ENCODE measurements at regions not wholly inside any gene's neighbourhood (a gene's known extent, or its start where the extent isn't known, plus 50 kb on each side); places are given as distances from the start of the nearest gene placed in this dataset.
"Not testable (repeated sequence)": the region's sequence is repeated elsewhere in the genome, so short reads cannot be mapped to it uniquely, and the experiment has no call there.

DNA sequence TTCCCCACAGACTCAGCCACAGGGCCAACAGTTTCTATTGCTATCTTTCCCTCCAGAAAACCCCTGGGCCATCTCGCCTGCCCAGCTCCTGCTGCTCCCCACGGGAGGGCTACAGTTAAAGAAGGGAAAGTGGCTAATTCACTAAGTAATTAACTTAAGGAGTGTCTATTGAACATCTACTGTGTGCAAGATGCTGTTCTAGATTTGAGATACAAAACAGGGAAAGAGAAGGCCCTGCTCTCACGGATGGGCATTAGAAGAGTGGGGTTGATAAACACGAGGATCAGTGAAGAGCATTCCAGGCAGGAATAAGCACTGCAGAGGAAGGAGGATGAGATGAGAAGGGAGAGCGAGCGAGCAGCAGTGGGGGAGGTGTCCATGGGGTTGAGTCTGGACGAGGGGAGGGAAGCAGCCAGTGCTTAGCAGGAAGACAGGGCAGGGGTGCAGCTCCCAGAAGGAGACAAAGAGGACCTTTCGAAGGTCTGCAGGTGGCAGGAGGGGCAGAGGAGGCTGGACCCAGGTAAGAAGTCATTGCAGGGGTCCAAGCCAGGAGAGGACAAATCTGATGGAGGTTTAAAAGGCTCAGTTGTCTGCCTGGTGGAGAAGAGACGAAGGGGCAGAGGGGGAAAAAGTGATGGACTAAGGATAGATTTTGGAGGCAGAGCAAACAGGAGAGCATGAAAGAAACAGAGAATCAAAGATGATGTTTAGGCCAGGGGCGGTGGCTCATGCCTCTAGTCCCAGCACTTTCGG is 64.7 kb downstream of the KLF15 start:
- no peak for DNase-seq

DNA sequence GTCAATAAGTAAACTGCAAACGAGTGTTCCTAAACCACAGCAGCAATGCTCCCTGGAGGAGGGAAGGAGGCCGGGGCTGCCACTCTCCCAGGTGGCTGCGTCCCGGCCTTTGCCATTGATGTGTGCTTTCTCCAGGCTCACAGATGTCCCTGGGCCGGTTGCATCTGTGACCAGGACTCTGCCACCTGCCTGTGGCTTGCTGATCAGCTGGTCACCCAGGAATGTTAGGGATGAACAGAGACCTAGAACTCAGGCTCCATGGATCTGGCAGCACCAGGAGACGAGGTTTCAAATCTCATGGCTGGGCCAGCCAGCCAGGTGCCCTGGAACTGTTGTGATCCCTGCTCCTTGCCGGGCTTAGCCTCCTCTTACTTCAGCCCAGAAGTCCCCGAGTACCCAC is 65.7 kb downstream of the KLF15 start:
- no peak for DNase-seq

DNA sequence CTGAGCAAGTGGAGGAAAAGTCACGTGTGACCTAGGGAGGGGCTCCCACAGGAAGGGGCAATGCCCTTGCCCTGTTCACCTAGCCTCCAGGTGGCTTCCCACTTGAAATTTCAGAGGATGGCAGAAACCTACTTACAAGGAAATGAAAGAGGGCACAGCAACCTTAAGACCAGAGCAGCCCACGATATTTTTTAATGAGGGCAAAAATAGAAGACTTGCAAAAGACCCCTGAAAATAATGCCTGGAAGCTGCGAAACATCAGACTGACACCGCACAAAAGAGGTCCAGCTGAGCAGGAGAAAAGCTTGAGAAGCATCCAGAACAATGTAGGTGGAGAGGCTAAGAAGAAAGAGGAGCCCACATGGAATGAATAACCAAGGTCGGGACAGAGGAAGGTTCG is 66.1 kb downstream of the KLF15 start:
- no peak for DNase-seq

GRCh38 chr3:126290325-126290724 is 66.9 kb downstream of the KLF15 start:
- no peak for DNase-seq

GRCh38 chr3:126289096-126289495 is 68.1 kb downstream of the KLF15 start:
- no peak for DNase-seq

DNA sequence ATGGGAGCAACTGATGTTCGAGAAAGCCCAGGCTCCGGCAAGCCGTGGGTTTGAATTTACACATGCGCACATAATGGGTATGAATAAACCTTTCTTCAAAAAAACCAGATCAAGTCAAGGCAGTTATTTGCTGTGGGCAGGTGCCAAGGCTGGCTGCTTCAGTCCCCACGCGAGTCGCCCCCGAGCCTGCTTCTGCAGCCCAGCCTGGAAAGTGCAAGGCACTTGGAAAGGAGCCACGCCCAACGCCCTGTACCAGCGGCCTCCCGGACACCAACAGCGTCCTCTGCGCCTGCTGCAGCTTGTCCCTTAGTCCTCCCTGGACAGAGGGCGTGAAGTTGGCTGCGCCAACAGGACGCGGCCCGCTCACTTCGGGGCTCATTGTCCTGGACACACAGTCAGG is 68.9 kb downstream of the KLF15 start:
- DNase-seq = no peak

- DNase-seq = peak; percentile 73
Observed at GRCh38 chr3:126287536-126288241, 69.5 kb downstream of the KLF15 start.

GRCh38 chr3:126287171-126287535 is 70.1 kb downstream of the KLF15 start:
- DNase-seq = no peak

GRCh38 chr3:126285369-126285768 is 71.8 kb downstream of the KLF15 start:
- DNase-seq = no peak

DNA sequence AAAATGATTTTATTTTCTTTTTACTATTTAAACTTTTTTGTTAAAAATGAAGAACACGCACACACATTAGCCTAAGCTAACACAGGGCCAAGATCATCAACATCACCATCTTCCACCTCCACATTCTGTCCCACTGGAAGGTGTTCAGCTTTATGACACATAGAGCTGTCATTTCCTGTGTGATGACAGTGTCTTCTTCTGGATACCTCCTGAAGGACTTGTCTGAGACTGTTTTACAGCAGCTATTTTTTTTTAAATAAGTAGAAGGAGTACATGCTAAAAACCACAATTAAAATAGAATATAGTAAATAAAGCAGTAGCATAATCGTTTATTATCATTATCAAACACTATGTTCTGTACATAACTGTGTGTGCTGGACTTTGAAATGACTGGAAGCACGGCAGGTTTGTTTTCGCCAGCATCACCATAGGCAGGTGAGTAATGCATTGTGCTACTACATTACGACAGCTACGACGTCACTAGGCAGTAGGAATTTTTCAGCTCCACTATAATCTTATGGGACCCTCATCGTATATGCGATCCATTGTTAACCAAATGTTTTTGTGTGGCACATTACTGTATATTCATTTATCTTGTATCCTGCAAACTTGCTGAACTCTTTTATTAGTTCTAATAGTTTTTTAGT is 72.8 kb downstream of the KLF15 start:
- DNase-seq = peak; percentile 66

DNA sequence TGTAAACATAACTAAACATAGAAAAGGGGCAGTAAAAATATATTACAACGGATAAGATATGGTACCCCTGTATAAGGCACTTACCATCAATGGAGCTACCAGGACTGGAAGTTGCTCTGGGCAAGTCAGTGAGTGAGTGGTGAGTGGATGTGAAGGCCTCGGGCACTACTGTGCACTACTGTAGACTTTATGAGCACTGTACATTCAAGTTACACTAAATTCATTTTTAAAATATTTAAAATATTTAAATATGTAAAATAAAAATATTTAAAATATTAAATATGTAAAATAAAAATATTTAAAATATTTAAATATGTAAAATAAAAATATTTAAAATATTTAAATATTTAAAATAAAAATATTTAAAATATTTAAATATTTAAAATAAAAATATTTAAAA is 73.6 kb downstream of the KLF15 start:
- DNase-seq = not testable (repeated sequence)

GRCh38 chr3:126279853-126280252 is 77.4 kb downstream of the KLF15 start:
- no peak for DNase-seq

DNA sequence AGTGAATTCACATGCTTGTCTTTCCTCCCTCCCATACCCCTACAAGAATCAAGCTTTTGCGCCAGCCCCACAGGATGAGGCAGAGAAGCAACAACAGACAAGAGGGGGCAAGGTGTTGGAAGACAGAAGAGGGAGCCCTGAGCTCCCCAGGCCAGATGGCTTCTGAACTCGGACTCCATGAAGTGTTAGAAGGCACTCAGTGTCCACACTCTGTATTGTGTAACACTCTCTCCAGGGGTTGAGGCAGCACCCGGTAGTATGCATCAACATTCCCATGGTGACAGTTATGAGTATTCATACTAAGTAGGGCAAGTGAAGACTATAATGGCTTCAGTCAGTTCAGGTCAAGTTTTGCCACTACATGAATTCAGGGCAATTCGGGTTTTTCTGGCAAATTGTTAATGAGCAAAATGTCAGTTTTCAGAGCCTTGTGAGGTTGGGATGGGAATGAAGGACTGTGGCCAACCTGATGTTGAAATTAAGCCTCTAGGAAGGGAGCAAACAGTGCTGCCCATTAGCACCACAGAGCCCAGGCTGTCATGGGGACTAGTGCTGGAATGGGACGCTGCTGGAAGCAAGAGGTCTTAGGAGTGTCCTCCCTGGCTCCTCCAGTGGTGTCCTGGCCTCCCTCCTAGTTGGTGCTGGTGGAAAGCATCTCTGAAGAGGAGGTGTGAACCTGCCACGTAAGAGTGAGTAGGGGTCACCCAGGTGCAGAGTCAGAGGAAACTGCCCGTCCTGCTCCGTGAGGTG is 79.4 kb downstream of the KLF15 start:
- DNase-seq = no peak

DNA sequence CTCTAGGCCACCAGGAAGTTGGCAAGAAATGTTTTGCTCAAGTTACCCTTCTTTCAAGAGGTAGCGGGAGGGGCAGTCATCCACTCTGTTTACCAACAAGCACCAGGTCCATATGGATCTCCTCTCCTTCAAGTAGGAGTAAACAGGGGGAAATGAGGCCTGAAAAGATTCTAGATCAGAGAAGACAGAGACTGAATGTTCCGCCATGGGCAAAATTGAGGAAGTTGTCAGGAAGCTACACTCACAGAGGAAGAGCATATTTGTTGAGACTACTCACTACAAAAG is 81.6 kb downstream of the KLF15 start:
- no peak for DNase-seq

GRCh38 chr3:126274735-126275619 is 82.2 kb downstream of the KLF15 start:
- no peak for DNase-seq

DNA sequence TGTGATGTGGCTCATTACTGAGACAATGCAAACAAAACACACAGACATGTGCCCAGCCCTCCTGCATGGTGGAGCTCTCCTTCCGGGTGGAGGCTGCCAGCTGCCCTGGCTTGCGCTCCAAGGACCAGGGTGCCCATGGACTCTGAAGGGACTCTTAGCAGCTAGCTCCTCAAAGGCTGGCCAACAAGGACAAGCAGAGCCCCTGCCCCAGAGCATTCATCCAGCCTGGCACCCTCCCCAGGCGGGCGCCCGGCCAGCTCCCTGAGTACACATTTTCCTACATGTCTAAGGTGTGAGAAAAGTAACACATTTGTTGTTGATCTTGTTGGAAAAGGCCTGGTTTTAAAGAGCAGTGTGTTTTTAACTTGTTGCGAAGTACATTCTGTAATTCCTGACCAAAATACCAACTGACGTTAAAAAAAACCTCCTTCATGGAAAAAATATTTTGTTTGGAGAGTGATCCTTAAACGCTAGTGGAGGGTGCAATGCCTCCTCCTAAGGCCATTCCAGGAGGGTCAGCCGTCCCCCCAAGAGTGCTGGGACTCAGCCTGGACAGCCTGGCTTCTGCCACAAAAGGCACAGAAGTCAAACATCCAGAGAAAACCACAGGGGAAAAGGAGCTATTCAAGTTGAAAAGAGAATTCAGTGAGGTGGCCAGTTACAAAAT is 86.9 kb downstream of the KLF15 start:
- no peak for DNase-seq

DNA sequence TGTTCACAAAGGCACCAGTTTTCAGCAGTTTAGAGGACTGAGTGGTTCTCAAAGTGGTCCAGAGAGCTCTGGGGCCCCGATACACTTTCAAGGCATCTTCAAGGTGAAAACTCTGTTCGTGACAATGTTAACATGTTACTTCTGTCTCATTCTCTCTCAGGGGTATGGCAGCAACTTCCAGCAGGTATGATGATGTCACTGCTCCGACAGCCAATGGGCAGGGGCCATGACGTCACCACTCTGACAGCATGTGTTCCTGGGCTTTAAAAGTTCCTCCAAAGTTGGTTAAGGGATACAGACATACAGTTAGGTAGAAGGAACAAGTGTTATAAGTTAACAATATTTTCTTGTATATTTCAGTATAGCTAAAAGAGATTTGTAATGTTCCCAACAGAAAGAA is 87.9 kb downstream of the KLF15 start:
- DNase-seq = no peak

- no peak for DNase-seq
Observed at GRCh38 chr3:126268866-126269265, 88.3 kb downstream of the KLF15 start.

DNA sequence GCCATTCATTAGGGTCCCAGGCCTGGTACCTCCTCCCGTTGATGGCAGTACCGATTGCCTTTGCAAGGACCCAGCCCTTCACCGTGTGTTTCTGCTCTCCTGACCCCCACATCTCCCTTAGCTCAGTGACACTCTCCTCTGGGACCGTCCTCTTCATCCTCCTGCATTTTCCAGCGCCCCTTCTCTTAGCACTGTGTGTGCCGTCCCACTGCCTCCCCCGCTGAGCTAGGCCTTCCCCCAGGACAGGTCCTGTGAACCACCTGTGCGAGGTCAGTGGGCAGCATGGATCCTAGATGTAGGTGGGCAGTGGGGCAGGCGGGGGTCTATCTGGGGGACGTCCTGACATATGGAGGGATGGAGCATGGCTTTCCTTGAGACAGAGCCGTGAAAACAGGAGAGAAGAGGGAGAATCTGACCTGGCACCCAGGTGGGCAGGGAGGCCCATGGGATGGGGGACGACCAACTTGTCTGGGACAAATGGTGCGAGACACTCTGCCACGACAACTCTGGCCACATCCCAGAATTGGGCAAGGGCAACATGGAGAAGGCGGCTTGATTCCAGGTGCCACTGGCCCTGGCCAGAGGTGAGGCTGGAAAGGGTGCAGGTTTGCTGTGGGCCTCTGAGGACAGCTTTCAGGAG is 87.7 kb upstream of the ALDH1L1 start:
- DNase-seq = no peak

- peak; percentile 94 for DNase-seq
Observed at GRCh38 chr3:126267169-126267975, 87.0 kb upstream of the ALDH1L1 start.

DNA sequence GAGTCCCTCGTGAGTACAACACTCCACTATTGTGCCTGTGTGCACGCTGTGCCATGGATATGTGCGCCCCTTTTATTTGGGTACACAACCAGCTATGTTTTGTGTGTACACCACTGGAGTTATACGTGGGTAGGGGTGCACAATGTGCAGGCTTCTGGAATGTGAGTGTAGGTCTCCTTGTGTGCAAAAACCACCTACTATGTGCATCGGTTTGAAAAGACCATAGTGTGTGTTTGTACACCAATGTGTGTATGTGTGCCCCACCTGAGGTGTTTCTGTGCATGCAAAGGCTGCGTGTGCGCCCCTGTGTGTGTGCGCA is 86.4 kb upstream of the ALDH1L1 start:
- DNase-seq = no peak

All from fibroblast of skin of back (primary cell).